HG02852 (cell line): ENCODE measurements at regions not wholly inside any gene's neighbourhood (a gene's known extent, or its start where the extent isn't known, plus 50 kb on each side); places are given as distances from the start of the nearest gene placed in this dataset.

Source experiments
- ATAC-seq: cut with Tn5 transposase; IDR thresholded peaks from one replicate; pipeline ENCODE4 v1.9.1; 2021; ENCODE audit warnings: mild to moderate bottlenecking, moderate library complexity; ENCODE audit not compliant: unreplicated experiment

DNA sequence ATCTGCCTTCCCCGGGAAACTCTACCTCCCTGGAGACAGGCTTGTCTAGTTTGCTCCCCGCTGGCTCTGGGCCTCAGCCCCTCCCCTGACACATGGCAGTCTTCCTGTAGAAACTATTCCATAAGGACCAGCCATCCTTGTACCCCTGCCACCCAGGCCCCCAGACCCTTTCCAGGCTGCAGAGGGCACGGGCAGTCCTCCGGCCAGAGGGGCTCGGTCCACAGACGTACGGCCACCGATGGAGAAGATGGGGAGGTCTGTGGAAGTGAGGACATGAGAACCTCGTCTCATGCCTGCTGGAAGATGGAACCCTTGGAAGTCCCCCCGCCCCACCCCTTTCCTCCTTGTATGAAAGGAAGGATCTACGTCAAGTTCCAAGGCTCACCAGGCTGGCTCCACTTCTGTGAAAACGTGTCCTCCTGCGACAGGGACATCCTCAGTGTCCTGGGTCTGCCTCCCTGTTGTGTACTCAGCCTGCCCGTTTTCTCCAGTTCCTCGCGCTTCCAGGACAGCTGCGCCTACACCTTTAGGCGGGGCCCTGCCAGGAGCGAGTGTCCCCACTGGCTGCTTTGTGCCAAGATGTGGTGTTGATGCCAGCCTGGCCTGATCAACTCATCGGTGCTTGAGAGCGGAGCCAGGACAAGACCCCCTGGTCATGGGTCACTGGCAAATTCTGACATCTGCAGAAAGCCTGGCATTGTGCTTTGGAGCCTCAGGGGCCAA is 414.9 kb downstream of the GLRX3 start:
- ATAC-seq = no peak

DNA sequence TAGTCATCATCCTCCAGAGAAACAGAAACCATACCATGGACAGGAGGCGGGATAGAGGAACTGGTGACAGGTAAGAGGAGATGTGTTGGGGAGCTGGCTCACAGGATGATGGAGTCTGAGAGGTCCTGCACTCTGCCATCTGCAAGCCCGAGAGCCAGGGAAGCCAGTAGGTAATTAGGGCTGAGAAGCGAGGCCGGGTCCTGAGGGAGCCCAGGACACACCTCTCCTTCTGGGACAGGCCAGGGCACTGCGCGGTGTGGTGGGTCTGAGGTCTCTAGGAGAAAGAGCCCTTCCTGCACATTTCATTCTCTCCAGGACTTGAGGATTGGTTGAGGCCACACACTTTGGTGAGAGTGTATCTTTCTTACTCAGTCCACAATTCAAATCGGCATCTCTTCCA is 415.5 kb downstream of the GLRX3 start:
- no peak for ATAC-seq

- ATAC-seq = no peak
Observed at GRCh38 chr10:130553826-130554225, 417.6 kb downstream of the GLRX3 start.

DNA sequence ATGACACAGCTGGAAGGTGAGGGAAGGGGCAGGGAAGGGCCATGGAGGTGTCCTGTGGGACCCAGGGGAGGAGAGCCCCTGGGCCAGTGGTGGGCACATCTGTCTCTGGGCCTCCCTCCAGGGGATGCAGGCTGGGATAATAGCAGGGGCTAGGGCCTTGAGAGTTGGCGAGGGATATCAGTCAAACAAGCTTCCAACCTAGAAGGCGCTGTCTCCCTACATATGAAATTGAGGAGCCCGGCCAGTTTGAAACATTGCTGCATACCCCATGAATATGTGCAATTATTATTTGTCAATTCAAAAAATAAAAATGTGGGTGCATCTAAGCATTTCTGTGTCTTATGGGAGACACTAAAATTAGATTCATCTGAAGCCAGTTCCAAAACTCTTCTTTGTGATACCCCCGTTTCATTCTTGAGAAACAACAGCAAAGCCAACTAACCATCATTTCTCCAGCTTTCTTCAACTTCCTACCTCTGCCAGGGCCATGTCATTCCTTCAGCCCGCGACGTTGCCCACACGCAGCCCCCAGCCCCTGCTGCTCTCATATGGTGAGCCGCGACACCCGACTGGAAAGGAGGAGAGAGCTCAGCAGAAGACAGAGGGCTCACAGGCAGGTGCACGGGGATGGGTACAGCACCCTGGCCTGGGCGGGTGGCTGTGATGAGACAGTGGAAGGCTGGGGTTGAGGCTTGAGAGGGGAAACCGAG is 418.7 kb downstream of the GLRX3 start:
- no peak for ATAC-seq

DNA sequence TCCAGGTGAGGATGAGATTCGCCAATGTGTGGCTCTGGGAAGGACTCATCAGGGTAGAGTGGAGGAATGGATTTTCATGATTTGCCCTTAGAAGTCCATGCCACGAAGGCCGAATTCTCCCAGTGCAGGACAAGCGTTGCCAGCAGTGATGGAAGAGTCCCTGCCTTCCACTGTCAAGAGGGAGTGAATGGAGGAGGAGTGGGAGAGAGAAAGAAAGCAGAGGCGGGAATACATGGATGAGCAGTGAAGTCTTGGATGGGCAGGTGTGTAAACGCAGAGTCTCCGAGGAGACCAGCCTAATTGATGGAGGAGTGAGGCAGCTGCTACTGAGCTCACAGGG is 419.2 kb downstream of the GLRX3 start:
- ATAC-seq = no peak

DNA sequence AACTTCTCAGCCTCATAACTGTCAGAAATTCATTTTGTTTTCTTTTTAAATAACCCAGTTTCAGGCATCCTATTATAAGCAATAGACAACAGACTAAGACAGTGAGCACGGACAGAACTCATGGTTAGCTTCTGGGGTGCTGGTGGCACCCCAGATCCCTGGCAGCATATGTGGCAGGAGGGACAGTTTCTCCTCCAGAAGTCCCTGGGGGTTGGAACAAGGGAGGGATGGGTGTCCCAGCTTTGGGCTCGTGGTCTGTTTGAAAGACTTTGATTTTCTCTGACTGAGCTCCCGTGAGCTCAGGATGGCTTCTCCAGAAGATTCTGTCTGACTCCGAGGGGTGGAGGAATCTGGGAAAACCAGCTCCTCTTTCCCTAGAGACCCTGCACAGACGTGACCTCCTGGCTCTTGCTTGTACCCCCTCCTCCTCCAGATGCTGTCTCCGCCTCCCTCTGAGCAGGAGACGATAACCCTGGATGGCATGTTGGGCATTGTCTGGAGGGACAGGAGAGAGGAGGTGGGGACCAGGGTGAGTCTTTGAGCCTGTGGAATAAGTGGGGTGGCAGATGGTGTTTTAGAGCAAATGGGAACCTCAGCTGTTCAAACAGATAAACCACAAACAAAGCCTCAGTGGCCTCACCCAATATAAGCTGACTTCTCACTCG is 421.1 kb downstream of the GLRX3 start:
- no peak for ATAC-seq

- ATAC-seq = no peak
Observed at GRCh38 chr10:130558746-130559546, 422.8 kb downstream of the GLRX3 start.

DNA sequence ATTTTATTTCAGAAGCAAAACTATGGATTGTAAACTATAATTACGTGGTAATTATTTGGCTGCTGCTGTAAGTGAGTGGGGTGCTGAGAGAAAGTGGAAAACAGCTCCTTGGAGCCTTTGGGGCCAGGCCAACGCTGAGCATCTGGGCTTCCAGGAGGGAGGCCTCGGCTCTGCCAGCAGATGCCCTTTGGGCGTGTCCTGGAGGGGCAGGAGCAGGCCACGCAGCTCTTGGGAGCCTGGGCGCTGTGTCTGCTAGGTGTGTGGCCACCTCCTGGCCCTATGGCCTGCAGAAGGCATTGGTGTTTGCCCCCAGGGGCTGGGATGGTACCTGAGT is 423.3 kb downstream of the GLRX3 start:
- no peak for ATAC-seq

DNA sequence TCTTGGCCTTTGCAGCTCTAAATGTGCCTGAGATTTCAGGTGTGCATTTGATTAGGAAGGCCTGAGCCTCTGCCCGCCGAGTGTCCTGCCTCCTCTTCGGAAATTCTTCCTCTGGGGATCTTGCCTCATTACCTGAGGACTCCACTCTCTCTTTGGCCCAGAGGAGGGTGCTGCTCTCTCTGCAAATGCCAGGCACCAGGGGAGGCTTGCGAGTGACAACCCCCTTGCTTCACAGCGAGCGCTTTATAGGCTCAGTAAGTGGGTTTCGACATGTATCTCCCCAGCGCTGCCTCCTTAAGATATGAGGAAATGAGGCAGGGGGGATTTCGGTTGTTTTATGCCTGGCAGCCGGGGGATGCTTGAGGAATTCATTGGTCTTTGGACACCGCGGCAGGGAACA is 423.9 kb downstream of the GLRX3 start:
- no peak for ATAC-seq

DNA sequence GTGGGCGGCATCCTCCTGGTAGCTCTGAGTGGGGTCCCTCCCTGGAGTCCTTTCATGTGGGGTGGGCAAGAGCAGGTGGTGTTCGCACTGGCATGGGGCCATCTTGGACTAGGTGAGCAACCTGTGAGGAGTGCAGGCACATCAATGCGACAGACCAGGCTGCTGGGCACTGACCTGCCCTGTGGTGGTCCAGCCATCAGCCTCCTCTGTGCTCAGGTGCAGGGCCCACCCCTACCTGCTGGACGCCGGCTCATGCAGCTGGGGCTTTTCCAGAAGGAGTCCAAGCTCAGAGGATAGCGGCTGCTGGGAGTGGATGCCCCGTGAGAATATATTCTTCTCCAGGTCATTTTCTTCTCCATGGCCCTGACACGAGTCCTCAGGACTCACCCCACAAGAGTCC is 424.4 kb downstream of the GLRX3 start:
- no peak for ATAC-seq

GRCh38 chr10:130561681-130562080 is 425.5 kb downstream of the GLRX3 start:
- no peak for ATAC-seq

DNA sequence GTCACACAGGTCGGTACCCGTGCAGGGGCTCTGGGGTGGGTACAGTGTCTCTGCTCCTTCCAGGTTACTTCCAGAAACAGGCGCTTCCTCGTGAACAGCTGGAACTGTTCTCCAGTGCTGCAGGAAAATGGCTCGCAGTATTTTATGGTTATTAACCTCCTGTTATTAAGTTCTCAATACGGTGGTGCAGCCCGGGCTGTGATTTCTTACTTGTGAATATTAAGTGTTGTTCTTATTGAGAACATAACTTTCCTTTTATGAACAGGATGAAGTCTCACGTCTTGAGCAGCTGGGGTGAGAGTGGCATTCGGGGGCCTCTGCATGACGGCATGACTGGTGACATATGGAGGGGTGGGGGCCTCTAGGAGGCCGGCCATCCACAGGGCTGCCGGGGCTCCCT is 430.8 kb downstream of the GLRX3 start:
- no peak for ATAC-seq

DNA sequence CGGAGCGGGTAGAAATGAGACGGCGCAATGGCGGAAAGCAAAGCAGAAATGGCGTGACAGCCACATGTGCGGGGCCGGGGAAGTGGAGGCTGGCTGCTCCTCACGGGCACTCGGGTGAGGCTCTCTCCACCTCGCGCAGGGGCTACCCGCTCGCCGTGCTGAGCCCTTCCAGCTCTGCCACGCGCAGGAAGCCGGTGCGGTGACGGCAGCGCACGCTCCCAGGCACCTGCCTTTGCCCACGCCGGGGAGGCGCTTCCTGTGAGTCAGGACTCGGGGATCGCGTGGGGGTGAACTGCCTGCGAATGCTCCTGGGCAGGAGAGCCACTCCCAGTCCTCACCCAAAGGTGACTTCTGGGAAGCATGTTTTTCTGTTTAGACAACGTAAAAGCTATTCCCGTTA is 431.2 kb downstream of the GLRX3 start:
- no peak for ATAC-seq

DNA sequence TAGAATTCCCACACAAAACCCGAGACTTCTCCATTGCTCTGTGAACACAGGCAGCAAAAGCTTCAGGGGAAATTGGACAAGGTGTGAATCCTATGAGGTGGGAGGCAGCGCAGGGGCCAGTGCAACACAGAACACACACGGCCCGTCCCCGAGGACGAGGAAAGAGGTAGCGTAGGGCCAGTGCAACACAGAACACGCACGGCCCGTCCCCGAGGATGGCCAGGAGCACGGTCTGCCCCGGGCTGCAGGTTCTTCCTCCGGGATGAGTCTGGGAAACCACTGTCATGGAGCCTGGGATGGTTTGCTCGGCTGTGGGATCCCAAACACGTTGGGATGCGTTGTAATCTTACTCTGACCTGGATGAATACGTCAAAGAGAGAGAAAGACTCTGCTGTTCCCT is 432.1 kb downstream of the GLRX3 start:
- no peak for ATAC-seq

GRCh38 chr10:130570074-130570473 is 433.9 kb downstream of the GLRX3 start:
- no peak for ATAC-seq

DNA sequence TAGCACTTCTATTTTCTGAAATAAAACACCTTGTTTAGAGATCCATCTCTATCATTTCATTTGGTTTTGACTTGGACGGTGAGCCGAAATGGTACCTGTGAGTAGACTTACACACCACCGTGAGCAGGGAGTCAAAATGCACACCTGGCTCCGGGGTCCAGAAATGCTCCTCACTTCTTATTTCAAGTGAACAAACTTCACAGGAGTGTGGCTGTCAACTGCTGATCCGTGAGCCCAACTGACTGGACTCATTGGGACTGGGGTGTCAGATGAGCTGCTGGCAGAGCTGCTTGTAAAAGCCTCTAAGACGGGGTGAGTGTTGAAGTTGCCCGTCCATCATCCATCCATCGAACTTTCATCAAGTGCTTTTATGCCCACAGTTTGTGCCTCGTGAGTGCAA is 435.5 kb downstream of the GLRX3 start:
- ATAC-seq = no peak

GRCh38 chr10:130573446-130573845 is 437.3 kb downstream of the GLRX3 start:
- ATAC-seq = no peak

DNA sequence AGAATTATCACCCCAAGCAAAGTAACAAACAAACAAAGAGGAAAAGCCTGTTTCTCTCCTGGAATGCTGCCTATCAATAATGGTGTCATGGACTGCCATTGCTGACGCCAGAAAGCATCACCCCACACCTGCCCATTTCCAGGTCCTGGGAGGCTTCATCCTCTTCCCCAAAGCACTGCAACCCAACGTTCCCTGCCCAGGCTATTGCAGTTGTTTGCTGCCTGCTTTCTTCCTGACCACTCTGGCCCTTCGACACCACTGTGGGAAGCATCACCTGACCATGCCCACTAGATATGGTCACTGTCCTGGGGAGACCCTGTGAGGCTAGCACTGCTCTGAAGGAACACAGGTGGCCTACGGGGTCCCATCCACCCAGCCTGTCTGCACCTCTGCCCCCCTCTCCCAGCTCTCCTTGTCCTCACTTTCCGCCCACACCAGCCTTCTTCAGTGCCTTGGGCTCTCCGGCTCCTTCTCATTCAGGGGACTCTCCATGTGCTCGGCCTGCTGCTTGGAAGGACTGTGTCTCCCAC is 439.6 kb downstream of the GLRX3 start:
- ATAC-seq = no peak

DNA sequence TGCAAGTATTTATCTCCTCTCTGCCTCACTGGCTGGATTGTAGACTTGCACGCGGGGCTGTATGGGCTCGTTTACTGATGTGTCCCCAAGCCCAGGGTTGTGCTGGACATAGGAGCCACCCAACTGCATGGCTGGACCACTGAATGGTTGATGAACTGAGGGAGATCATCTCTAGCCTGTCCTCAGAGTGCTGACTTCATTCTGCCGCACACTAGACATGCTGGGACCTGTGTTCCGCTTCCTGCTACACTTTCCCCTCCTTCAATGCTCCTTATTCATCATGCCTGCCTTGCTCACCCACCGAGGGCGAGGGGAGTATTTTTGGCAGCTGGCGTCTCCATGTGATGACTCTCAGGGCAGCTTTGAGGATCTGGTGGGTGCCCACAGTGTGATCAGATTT is 440.2 kb downstream of the GLRX3 start:
- ATAC-seq = no peak

GRCh38 chr10:130577039-130577438 is 440.8 kb downstream of the GLRX3 start:
- no peak for ATAC-seq

DNA sequence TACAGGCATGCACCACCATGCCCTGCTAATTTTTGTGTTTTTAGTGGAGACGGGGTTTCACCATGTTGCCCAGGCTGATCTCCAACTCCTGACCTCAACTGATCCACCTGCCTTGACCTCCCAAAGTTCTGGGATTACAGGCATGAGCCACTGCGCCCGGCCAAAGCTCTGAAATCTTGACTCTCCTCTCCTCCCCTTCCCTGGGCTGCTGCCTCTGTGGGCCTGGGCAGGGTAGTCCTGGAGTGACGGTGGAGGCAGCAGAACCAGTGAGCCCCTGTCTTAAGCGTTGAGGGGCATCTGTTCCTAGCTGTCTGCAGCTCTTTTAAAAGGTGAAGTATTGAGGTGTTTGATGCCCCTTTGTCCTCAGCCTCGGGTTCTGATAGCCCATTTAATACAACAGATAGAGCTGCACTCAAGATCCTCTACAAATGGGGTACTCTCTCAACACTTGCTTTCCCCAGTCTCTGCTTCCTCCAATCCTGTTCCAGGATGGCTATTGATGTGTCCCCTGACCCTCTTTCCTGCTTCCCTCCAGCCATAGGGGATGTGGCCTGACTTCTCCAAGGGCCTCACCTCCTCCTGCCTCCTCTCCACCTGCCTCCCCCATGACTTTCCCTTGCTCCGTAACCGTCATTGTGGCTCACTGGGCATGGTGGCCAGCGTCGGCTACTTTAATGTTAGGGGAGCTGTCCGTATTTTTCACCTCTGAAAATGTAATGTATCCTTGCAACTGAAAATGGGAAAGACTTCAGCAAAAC is 442.5 kb downstream of the GLRX3 start:
- no peak for ATAC-seq
